ENCODE measurements at regions not wholly inside any gene's neighbourhood (a gene's known extent, or its start where the extent isn't known, plus 50 kb on each side); places are given as distances from the start of the nearest gene placed in this dataset.

DNA sequence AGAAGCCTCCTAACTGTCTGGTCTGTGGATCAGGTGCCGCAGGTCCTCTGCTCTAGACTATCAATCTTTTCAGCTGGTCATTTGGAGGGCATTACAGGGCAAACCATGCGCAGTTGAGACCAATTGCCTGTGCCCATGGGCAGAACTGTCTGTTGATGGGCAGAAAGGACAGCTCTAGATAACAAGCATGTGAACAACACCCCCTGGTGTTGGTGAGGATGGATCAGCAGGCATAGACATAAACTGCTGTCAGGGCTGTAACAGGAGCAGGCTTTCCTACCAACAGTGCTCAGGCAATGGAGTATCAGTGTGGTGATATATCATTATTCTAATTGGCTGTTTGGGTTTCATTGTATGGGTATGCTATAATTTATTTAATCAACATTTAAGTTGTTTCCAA is 104.7 kb upstream of the KL start:
- TF ChIP-seq, protein P1, sequence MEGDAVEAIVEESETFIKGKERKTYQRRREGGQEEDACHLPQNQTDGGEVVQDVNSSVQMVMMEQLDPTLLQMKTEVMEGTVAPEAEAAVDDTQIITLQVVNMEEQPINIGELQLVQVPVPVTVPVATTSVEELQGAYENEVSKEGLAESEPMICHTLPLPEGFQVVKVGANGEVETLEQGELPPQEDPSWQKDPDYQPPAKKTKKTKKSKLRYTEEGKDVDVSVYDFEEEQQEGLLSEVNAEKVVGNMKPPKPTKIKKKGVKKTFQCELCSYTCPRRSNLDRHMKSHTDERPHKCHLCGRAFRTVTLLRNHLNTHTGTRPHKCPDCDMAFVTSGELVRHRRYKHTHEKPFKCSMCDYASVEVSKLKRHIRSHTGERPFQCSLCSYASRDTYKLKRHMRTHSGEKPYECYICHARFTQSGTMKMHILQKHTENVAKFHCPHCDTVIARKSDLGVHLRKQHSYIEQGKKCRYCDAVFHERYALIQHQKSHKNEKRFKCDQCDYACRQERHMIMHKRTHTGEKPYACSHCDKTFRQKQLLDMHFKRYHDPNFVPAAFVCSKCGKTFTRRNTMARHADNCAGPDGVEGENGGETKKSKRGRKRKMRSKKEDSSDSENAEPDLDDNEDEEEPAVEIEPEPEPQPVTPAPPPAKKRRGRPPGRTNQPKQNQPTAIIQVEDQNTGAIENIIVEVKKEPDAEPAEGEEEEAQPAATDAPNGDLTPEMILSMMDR (conservative IDR thresholded peaks at IDR 0.05; ENCODE audit: low read length): peak; percentile 52
- TF ChIP-seq EZH2phosphoT487 (IDR thresholded peaks at IDR 0.05; ENCODE audit: borderline replicate concordance, low read depth, low read length): no peak

Measured in OCI-LY7 (cell line).